ENCODE measurements at regions not wholly inside any gene's neighbourhood (a gene's known extent, or its start where the extent isn't known, plus 50 kb on each side); places are given as distances from the start of the nearest gene placed in this dataset.

GRCh38 chr5:125267636-125268248 lies 521.3 kb upstream of the ZNF608 start:
- TF ChIP-seq, protein P1, sequence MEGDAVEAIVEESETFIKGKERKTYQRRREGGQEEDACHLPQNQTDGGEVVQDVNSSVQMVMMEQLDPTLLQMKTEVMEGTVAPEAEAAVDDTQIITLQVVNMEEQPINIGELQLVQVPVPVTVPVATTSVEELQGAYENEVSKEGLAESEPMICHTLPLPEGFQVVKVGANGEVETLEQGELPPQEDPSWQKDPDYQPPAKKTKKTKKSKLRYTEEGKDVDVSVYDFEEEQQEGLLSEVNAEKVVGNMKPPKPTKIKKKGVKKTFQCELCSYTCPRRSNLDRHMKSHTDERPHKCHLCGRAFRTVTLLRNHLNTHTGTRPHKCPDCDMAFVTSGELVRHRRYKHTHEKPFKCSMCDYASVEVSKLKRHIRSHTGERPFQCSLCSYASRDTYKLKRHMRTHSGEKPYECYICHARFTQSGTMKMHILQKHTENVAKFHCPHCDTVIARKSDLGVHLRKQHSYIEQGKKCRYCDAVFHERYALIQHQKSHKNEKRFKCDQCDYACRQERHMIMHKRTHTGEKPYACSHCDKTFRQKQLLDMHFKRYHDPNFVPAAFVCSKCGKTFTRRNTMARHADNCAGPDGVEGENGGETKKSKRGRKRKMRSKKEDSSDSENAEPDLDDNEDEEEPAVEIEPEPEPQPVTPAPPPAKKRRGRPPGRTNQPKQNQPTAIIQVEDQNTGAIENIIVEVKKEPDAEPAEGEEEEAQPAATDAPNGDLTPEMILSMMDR (conservative IDR thresholded peaks at IDR 0.05; ENCODE audit: low read depth, low read length): no peak
- TF ChIP-seq EZH2 (IDR thresholded peaks at IDR 0.05; ENCODE audit: low read length, unreplicated experiment): no peak
